NCI-H774 (cell line): ENCODE measurements at regions not wholly inside any gene's neighbourhood (a gene's known extent, or its start where the extent isn't known, plus 50 kb on each side); places are given as distances from the start of the nearest gene placed in this dataset.

Experiments used
- DNase-seq: peaks from one replicate; lab custom pipeline; 2025; lab: John Stamatoyannopoulos, UW

DNA sequence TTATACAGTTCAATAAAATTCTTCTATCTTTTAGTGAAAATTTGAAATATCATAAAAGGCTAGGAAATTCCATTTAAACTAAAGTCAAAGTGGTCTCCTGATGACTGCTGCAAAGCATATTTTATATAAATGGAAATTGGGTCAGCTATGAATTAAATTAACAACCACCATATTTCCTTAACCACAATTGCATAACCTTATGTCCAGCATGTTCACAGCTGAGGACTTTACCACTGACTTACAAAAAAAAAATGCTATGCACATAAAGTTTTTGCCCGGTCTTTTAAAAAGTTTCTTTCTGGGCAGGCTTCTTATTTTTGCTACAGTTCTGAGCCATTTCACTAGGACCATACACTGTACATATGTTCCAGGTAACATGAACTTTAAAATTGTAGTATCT, 208.6 kb upstream of the RGMB start:
- no peak for DNase-seq

DNA sequence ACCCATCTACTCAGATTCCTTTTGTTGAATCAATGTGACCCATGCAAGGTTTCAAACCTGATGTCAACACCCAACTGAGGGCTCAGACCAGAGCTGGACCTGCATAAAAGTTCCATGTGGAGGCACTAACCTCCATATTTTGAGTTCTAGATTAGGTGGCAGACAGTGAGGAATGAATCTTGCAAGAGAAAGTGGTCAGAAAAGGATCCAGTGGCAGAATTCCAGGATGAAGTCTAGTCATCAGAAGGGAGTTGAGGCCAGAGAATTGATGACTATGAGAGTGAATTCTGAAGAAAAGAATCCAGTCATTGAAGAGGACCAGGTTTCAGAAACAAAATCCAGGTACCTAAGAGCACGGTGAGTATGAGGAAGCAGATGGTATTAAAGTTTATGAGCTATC, 205.1 kb upstream of the RGMB start:
- no peak for DNase-seq

DNA sequence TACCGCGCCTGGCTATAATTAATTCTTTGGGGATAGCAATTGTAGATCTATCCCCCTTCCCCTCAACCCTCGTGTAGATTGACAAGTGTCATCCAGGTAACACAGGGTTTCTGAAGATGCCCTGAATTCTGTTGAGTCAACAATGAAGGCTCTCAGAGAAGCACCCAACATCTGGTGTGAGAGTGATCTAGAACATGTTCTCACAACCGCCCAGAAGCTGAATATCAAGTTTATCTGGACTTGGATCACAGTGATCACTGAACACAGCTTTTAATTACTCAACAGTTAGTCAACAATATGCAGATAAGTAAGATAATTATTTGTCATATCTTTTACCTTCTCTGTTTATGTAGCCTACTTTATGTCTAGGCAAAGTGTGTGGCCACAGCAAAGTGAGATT, 204.2 kb upstream of the RGMB start:
- no peak for DNase-seq

DNA sequence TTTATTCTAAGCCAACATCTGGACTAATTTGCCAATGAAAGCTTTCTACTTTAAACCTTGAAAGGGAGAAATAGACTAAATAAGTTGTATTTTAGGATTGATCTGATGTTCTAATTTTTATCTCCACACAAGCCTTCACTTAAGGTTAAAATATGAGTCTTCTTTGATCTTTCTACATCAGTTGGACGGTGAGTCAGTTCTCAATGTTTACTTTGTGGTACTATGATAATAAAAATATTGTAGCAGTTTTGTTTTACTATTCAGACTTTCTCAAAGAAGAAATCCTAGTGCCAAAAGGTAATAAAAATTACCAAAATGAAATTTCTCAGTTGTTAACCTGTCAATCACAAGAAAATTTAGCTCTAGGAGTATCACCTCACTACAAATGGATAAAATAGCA, 203.5 kb upstream of the RGMB start:
- DNase-seq = no peak

DNA sequence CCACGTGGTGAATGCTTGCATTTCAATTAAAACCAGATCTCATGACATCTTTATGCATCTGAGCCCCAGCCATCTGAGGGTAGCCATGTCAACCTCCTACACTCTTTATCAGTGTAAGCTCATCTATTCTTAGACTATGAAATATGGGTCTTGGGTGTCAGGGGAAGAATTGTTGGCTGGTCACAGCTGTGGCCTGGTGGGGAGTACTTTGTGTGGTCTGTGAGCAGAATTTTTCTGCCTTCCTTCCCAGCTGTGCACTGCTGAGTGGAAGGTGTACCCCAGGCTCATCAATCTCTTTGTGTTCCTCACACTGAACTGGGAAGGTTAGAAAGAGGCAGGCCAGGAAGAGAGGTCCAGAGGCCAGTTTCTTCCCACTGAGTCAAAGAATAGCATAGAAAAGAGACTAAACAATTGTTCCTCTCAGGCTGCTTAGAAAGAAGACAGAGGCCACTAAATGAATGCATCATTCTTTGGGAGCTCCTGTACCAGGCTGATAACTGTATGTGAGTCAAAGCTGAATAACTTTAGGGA, 202.7 kb upstream of the RGMB start:
- no peak for DNase-seq

DNA sequence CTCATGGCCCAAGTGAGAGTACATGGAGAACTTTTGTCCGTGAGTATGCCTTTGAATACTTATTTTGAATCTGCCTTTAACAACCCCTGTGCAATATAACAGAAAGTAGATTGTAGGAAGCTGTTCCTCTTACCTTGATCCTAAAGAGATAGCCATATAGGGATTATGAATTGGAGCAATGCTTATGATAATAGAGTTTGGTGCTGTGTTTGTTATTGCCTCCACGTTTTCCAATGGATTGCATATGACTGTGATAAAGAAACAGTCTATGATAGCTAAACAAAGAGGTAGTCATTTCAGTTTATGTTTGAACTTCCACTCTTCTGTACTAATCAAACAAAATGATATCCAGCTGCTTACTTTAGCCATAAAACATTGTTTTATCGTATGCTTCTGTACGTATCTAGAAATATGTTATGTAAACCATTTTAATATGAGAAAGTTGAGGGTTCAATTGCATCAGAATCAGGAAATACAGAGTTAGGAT, 199.6 kb upstream of the RGMB start:
- no peak for DNase-seq

DNA sequence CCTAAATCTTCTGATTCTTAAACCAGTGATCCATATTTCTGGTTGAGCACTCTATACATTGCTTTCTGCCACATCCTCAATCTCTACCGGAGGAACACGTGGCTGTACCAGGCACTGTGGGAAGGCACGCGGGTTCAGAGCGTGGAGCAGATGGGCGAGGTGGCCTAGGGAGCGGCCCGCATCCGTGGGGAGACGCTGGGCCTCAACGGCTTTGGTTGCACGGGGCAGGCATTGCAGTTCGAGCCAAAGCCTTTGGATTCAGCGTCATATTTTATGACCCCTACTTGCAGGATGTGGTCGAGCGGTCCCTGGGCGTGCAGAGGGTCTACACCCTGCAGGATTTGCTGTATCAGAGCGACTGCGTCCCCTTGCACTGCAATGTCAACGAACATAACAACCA, 197.2 kb upstream of the RGMB start:
- no peak for DNase-seq

DNA sequence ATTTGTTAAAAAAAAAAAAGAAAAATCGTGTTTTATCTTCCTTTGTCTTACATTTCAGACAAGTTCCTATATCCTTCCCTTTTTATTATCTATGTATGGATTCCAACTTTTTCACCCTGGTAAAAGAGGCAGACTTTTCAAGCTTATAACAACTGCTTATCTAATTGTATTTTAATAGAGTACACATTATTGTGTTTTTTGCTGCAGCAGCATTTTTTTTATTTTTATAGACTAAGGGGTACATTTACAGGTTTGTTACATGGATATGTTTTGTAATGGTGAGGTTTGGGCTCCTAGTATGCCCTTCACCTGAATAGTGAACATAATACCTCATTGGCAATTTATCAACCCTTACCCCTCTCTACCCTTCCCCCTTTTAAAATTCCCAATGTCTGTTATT, 195.0 kb upstream of the RGMB start:
- no peak for DNase-seq

DNA sequence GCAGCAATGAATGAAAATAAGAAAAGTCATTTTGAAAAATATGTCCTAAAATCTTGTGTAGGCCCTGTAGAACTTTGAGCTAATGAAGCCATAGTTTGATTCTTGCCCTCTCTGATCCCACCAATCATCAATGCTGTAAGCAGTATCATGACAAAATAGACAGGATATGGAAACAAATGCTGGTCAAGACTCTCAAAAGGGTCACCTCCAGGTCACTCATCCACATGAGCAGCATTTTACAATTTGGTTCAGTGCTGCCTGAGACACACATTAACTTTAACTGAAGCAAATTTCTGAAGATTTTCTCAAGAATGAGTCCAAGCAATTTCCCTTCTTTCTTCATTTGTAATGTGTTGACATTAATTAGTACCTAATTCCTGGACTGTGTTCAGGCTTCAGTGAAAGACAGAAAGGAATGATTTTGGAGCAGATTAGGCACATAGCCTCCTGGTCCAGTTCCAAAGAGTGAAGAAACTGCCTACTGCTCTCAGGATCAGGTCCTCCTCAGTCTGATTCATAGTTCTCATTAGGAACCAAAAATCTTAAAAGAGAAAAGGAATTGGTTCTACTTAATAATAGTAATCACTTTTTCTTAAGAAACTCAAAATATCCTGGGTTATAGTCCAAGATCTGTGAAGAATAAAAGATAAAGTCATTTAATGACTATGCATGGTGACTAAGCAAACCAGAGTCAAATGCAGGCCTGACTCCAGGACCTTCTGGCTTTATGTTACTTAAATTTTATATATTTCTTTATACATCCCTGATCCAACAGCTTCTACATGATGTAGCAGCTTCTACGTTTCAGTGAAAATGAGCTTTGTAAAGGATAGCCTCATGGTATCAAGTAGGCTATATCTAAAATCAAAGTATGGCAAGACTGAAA, 192.1 kb upstream of the RGMB start:
- DNase-seq = no peak

DNA sequence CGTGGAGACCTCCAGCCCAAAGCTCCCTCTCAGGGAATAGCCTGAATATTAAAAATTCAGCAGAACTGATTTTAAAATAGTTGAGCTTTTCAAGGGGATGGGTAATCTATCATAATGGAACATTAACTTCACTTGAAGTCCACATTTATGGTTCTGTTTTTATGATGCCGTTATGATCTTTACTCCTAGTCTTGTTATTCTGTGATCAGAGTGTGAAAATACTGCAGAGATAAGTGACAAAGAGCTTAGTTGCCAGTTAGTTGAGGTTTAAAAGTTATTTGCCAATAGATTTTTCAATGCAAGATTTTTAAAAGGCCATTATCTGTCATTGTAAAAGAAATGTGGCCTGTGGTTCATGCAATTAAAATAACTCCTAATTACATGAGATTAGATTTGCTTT, 189.9 kb upstream of the RGMB start:
- DNase-seq = no peak

DNA sequence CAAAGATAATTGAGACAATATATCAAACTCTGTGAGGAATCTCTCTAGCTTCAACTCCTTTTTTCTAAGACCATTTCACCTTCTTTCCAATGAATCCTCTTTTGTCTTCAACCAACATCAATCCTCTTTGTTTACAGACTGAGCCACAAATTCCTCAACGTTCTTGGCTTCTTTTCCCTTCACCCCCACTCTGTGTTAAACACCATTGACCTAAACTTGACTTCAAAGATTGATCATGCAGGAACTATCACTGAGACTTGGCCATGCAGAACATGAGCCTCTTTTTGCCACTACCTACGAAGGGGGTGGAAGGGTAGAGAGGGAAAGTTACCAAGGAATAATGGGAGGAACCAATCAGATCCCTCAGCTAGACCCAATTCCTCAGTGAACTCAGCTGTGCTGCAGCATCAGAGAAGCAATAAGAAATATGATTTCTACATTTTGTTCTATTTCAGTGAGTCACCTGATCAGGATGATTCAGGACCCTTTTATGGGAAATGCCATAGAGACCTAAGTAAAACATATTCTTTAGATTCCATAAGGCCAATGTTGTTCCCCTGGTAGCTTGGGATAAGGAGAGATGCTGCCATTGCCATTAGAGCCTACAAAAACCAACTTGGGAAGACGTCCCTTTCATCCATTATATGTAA, 187.7 kb upstream of the RGMB start:
- no peak for DNase-seq

DNA sequence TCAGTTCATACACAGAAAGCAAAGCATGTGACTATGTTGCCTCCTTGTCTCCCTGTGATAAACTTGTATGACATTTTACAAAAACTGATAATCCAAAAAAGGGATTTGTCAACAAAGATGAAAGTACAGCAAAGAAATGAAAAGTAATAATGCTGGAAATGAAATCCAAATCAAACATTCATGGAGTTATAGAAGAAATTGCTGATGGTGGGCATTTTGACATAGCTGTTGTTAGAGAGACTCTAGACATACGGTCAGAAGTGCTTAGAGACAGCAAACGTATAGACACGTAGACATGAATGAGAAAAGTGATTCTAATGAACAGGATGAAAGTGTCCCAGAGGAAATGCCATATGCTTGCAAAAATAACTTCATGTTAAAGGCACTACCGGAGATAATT, 186.9 kb upstream of the RGMB start:
- no peak for DNase-seq

DNA sequence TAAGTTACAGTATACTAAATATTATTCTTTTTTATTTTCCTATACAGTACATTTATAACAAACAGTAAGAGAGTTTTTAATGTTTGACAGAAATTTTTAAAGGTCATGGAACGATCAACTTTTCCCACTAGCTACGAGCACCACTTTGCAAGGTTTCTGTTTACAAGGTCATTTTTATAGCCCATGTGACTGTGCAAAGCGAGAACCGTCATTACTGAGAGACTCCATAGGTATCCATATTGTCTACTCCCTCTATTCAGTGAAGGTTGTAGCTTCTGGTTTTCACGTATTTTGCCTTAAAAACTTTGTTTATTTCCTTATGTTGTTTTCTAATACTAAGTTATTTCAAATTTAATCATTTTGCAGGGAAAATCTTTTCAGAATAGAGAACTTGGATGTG, 186.3 kb upstream of the RGMB start:
- DNase-seq = no peak

DNA sequence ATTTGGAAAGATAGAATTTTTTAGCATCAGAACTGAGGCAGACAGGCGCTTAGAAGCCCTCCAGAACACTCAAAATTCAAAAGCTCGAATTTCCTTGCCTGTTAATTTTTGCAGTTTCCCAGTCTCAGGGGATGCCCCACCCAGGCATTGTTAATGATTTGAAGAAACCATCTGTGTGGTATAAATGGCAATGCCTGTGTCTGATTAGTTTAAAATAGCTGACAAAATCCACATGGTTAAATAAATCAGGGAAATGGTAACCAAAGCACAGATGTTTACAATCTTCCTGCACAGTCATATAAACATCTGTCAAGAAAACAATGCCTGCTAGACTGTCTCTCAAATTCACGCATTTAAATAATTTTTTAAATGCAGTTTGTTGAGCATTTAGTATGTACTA, 185.2 kb upstream of the RGMB start:
- DNase-seq = no peak

DNA sequence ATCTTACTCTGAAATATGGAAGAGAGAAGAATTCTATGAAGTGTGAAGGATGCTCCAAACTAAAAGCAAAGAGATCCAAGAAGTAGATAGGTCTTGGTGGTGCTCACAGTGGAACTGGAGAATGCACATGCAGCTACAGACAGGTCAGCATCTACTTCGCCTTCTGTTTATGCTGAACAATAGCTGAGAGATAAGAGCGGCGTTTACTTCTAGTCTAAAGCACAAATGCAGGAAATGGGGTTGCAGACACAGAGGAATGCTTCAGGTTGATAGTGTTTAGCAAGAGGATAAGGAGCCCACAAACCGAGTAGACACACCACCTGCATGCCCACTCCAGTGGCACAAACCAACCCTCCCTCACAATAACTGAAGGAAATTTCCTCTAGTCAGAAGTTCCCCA, 180.0 kb upstream of the RGMB start:
- no peak for DNase-seq

DNA sequence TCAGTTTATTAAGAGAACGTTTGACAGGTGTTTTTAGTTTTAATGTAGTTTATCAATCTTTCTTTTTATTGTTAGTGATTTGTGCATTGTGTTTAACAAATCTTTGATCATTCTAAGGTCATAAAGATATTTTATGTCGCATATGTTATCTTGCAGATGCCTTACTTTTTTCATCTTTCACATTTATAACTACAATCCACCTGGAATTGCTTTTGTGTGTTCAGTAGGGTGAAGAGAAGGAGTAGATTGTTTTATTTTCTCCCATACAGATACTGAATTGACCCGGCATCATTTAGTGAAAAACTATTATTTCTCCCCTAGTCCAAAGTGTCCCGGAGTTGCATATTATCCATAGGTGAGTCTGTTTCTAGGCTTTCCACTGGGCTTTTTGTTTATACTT, 179.4 kb upstream of the RGMB start:
- no peak for DNase-seq

DNA sequence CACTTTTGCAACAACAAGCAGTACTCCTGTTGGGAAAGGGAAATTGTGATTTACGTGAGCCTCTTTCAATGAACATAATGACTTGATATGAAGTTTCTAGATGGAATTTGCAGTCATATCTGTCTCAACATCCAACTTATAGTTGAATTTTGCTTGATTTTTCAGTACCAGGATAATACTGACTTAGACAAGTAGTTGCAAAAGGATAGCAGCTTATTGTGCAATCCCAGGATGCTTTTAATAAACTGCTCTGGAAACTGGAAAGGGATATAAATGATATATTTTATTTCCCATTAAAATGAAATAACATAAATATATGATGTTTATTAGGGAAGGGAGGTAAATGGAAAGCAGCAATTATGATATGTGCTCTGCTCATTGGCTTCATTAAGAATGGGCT, 174.4 kb upstream of the RGMB start:
- DNase-seq = no peak

DNA sequence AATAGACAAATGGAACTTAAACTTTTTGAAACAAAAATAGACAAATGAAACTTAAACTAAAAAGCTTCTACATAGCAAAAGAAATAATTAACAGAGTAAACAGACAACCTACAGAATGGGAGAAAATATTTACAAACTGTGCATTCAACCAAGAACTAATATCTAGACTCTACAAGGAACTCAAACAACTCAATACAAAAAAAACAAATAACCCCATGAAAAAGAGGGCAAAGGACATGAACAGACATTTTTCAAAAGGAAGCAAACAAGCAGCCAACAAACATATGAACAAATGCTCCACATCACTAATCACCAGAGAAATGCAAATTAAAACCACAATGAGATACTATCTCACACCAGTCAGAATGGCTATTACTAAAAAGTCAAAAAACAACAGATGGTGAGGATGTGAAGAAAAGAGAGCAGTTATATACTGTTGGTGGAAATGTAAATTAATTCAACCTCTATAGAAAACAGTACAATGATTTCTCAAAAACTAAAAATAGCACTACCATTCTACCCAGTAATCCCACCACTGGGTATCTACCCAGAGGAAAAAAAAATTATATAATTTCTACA, 170.8 kb upstream of the RGMB start:
- no peak for DNase-seq

DNA sequence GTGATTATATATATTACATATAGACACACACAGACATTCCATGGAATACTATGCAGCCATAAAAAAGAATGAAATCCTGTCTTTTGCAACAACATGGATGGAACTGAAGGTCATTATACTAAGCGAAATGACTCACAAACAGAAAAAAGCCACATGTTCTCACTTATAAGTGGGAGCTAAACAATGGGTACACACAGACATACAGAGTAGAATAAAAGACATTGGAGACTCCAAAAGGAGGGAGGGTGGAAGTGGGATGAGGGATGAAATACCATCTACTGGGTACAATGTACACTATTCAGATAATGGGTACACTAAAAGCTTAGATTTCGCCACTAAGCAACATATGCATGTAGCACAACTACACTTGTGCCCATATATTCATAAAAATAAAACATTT, 170.0 kb upstream of the RGMB start:
- no peak for DNase-seq

DNA sequence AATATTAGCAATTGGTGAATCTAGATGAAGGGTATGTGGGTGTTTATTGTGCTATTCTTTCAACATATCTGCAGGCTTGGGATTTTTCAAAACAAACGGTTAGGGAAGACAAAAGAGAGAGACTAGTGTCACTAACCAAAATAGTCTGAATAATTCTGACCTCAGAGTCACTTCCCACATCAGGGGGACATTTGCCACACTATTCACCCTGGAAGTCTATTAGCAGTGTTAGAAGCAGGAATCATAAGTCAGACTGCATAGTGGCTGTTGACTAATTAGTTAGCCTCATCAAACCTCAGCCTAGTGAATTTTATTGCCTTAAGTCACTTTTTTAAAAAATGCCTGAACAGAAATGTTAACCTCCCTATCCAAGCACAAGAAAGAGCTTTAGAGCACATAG, 169.2 kb upstream of the RGMB start:
- no peak for DNase-seq

DNA sequence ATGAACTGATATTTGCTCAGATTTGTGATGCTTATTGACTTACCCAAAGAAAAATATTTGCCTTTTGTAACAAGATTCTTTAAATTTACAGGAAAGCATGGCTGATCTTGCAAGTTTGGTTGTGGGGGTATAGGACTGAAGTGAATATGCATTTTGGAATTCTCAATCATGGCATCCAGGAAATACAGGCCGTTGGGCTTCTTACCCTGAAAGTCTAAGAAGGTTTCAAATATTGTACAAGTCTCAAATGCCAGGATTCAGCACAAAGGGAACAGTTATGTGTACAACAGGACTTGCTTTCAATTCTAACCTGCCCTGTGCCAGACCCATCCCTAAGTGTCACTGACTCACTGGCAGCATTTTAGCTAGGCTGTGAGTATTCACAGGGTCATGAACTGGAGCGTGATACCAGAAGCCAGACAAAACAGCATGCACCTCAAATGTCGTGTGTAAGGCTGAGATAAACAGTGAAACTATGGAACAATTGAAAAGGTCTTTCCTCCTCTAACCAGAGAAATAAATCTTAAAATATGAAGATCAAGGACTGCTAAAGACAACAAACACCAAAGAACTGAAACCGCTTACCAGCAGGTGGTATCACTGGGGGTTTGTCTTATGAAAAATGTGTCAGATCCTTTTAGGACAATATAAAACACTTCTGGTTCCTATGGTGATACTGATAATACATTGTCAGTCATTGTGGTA, 168.6 kb upstream of the RGMB start:
- no peak for DNase-seq

DNA sequence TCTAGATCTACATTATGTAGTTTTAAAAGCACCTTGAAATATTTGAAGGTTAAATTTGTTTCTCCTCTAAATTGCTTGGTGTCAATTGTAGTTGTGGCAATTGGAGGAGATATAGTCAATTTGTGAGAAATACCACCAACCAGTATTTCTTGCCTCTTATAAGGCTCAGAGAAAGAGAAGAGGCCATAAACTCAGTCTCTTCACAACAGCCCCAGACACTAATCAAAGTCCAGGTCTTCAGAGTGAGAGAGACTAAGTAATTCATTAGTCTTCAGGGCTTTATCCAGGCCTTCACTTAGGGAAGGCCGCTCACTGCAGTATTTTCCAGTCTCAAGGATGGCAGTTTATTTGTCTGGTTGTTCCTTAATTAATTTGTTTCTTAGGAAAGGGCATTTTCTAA, 168.0 kb upstream of the RGMB start:
- no peak for DNase-seq
